ENCODE measurements at regions not wholly inside any gene's neighbourhood (a gene's known extent, or its start where the extent isn't known, plus 50 kb on each side); places are given as distances from the start of the nearest gene placed in this dataset.
"Not testable (repeated sequence)": the region's sequence is repeated elsewhere in the genome, so short reads cannot be mapped to it uniquely, and the experiment has no call there.

GRCh38 chr4:23125118-23125517 lies 432.4 kb downstream of the GBA3 start:
- DNase-seq (ENCODE audit: low read depth in 4 of 4, low spot score in 2 of 4): no peak

- DNase-seq (ENCODE audit: low read depth in 4 of 4, low spot score in 2 of 4): no peak
These were observed 430.1 kb downstream of the GBA3 start for GRCh38 chr4:23122666-23123400.

GRCh38 chr4:23120374-23120773 lies 427.6 kb downstream of the GBA3 start:
- DNase-seq (ENCODE audit: low read depth in 4 of 4, low spot score in 2 of 4): no peak

- DNase-seq (ENCODE audit: low read depth in 4 of 4, low spot score in 2 of 4): no peak
These were observed 425.1 kb downstream of the GBA3 start for GRCh38 chr4:23117826-23118225.

GRCh38 chr4:23114538-23114937 lies 421.8 kb downstream of the GBA3 start:
- DNase-seq (ENCODE audit: low read depth in 4 of 4, low spot score in 2 of 4): no peak

- DNase-seq (ENCODE audit: low read depth in 4 of 4, low spot score in 2 of 4): no peak
These were observed 420.4 kb downstream of the GBA3 start for GRCh38 chr4:23113104-23113503.

GRCh38 chr4:23106516-23106915 lies 413.8 kb downstream of the GBA3 start:
- DNase-seq (ENCODE audit: low read depth in 4 of 4, low spot score in 2 of 4): no peak

GRCh38 chr4:23105759-23106370 lies 413.1 kb downstream of the GBA3 start:
- DNase-seq (ENCODE audit: low read depth in 4 of 4, low spot score in 2 of 4): no peak

GRCh38 chr4:23097251-23097650 lies 404.5 kb downstream of the GBA3 start:
- no peak for DNase-seq (ENCODE audit: low read depth in 4 of 4, low spot score in 2 of 4)

GRCh38 chr4:23091711-23092110 lies 399.0 kb downstream of the GBA3 start:
- DNase-seq (ENCODE audit: low read depth in 4 of 4, low spot score in 2 of 4): no peak

- DNase-seq (ENCODE audit: low read depth in 4 of 4, low spot score in 2 of 4): no peak
These were observed 392.5 kb downstream of the GBA3 start for GRCh38 chr4:23085249-23085568.

- no peak for DNase-seq (ENCODE audit: low read depth in 4 of 4, low spot score in 2 of 4)
These were observed 392.0 kb downstream of the GBA3 start for GRCh38 chr4:23084559-23085248.

GRCh38 chr4:23083391-23083790 lies 390.7 kb downstream of the GBA3 start:
- no peak for DNase-seq (ENCODE audit: low read depth in 4 of 4, low spot score in 2 of 4)

- DNase-seq (ENCODE audit: low read depth in 4 of 4, low spot score in 2 of 4): not testable (repeated sequence)
These were observed 387.4 kb downstream of the GBA3 start for GRCh38 chr4:23080171-23080570.

- no peak for DNase-seq (ENCODE audit: low read depth in 4 of 4, low spot score in 2 of 4)
These were observed 378.3 kb downstream of the GBA3 start for GRCh38 chr4:23070848-23071570.

GRCh38 chr4:23068756-23069155 lies 376.0 kb downstream of the GBA3 start:
- DNase-seq (ENCODE audit: low read depth in 4 of 4, low spot score in 2 of 4): no peak

- no peak for DNase-seq (ENCODE audit: low read depth in 4 of 4, low spot score in 2 of 4)
These were observed 375.6 kb downstream of the GBA3 start for GRCh38 chr4:23068287-23068686.

- DNase-seq (ENCODE audit: low read depth in 4 of 4, low spot score in 2 of 4): no peak
These were observed 369.5 kb downstream of the GBA3 start for GRCh38 chr4:23062188-23062587.

GRCh38 chr4:23061431-23061830 lies 368.7 kb downstream of the GBA3 start:
- no peak for DNase-seq (ENCODE audit: low read depth in 4 of 4, low spot score in 2 of 4)

GRCh38 chr4:23060776-23061175 lies 368.0 kb downstream of the GBA3 start:
- no peak for DNase-seq (ENCODE audit: low read depth in 4 of 4, low spot score in 2 of 4)

GRCh38 chr4:23058165-23058776 lies 365.5 kb downstream of the GBA3 start:
- no peak for DNase-seq (ENCODE audit: low read depth in 4 of 4, low spot score in 2 of 4)
